Vagina (tissue), 2 donors: ENCODE measurements at regions not wholly inside any gene's neighbourhood (a gene's known extent, or its start where the extent isn't known, plus 50 kb on each side); places are given as distances from the start of the nearest gene placed in this dataset.

Source experiments
- CTCF ChIP-seq, 3 experiments: fragments of 450-650 bp in 2 of 3; fragments of 200-600 bp in 1 of 3; sonication (generic) in 1 of 3; IDR thresholded peaks; one replicate each; pipeline ENCODE4 v1.5.1; 2017 to 2019; ENCODE audit warnings: antibody characterized with exemption in 3 of 3, mild to moderate bottlenecking in 2 of 3, moderate library complexity in 2 of 3
- POLR2A ChIP-seq, 2 donors: fragments of 450-650 bp; IDR thresholded peaks; one replicate each; pipeline ENCODE4 v1.6.1; 2017; ENCODE audit warnings: antibody characterized with exemption in 2 of 2, mild to moderate bottlenecking in 2 of 2, moderate library complexity in 2 of 2
- POLR2AphosphoS5 ChIP-seq, 2 donors: sonication (generic); formaldehyde crosslinking; IDR thresholded peaks; one replicate each; pipeline ENCODE4 v1.9.0; 2017; ENCODE audit warnings: antibody characterized with exemption in 2 of 2, mild to moderate bottlenecking in 2 of 2, low read depth in 1 of 2; ENCODE audit not compliant: insufficient read depth in 1 of 2

GRCh38 chr12:114964841-114965240, 280.9 kb upstream of the TBX3 start:
- TF ChIP-seq CTCF (IDR thresholded peaks at IDR 0.05) (no peak), POLR2A (IDR thresholded peaks at IDR 0.05) (no peak), POLR2AphosphoS5 (IDR thresholded peaks at IDR 0.05; ENCODE audit: insufficient read depth in 1 of 2, low read depth in 1 of 2) (no peak)
